ENCODE measurements at regions not wholly inside any gene's neighbourhood (a gene's known extent, or its start where the extent isn't known, plus 50 kb on each side); places are given as distances from the start of the nearest gene placed in this dataset.
"Not testable (repeated sequence)": the region's sequence is repeated elsewhere in the genome, so short reads cannot be mapped to it uniquely, and the experiment has no call there.

- TF ChIP-seq CTCF (IDR thresholded peaks at IDR 0.05) (no peak), ZFX (IDR thresholded peaks at IDR 0.05; ENCODE audit: borderline replicate concordance) (no peak)
- no peak overlapping the region for H3K27ac ChIP-seq
Observed at GRCh38 chr9:22170556-22170955, 161.5 kb upstream of the CDKN2B start.

- H3K27ac ChIP-seq, result no peak overlapping the region
Observed at GRCh38 chr9:22170990-22171670, 162.0 kb upstream of the CDKN2B start.

GRCh38 chr9:22171691-22172090 lies 162.6 kb upstream of the CDKN2B start:
- TF ChIP-seq CTCF (IDR thresholded peaks at IDR 0.05), result no peak
- no peak overlapping the region for H3K27ac ChIP-seq

More at GRCh38 chr9:22170990-22171670, 162.0 kb upstream of the CDKN2B start:
- TF ChIP-seq CTCF (IDR thresholded peaks at IDR 0.05) (no peak), ZFX (IDR thresholded peaks at IDR 0.05; ENCODE audit: borderline replicate concordance) (no peak)

- H3K27ac ChIP-seq, result no peak overlapping the region
- TF ChIP-seq CTCF (IDR thresholded peaks at IDR 0.05) (no peak), ZFX (IDR thresholded peaks at IDR 0.05; ENCODE audit: borderline replicate concordance) (no peak)
Observed at GRCh38 chr9:22173908-22174307, 164.8 kb upstream of the CDKN2B start.

GRCh38 chr9:22175972-22176545 lies 167.0 kb upstream of the CDKN2B start:
- TF ChIP-seq ZFX (IDR thresholded peaks at IDR 0.05; ENCODE audit: borderline replicate concordance) (no peak), CTCF (IDR thresholded peaks at IDR 0.05) (no peak)
- H3K27ac ChIP-seq, result no peak overlapping the region

GRCh38 chr9:22181021-22181420 lies 171.9 kb upstream of the CDKN2B start:
- not testable (repeated sequence) for H3K27ac ChIP-seq

GRCh38 chr9:22189471-22189870 lies 180.4 kb upstream of the CDKN2B start:
- TF ChIP-seq ZFX (IDR thresholded peaks at IDR 0.05; ENCODE audit: borderline replicate concordance), result no peak
- no peak for TF ChIP-seq CTCF (IDR thresholded peaks at IDR 0.05)
- H3K27ac ChIP-seq, result no peak overlapping the region

- not testable (repeated sequence) for H3K27ac ChIP-seq
Observed at GRCh38 chr9:22197000-22197399, 187.9 kb upstream of the CDKN2B start.

Data from 22Rv1 (cell line).